Activated CD4-positive, alpha-beta T cell treated with anti-CD3 and anti-CD28 coated beads, Interleukin-2, amount 50 U/mL, for 24 hours (primary cell): ENCODE measurements at regions not wholly inside any gene's neighbourhood (a gene's known extent, or its start where the extent isn't known, plus 50 kb on each side); places are given as distances from the start of the nearest gene placed in this dataset.

ENCODE experiments used
- DNase-seq, 2 donors: peaks; one replicate each; pipeline ENCODE4 v3.0.0-alpha.2; 2020; ENCODE audit warnings: low read depth in 1 of 2, low spot score in 1 of 2

DNA sequence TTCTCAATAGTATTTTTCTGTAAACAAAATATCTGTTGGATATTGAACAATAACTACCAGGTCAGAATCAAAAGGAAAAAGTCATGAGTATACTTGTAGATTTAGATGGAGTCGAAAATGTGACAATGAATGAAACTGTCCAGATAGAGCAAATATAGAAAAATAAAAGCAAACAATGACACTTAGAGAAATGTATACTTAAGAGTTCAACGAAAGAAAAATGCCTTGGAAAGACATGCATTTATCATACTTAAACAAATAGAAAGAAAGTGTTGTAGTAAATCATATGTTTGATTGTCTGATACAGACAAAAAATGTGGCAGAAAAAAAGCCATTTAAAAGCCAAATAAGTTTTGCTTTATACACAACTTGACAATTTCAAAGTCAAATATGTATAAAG is 571.2 kb upstream of the MGAT4C start:
- no peak for DNase-seq

DNA sequence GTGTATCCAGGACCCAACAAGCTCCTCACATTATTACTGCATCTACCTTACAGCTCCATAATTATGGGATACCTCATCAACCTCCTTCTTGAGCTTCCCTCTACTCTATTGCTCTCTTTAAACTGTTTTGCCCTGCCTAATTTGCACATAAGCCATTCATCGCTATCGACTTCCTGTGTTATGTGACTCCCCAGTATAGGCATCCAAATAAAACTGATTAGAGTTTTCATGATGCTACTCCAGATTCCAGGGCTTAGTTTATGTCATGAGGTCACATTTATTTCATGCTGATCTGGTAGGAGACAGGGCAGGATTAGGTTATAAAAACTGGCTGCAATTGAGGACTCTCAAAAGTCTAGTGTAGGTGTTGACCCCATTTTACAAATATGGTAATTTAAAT is 569.9 kb upstream of the MGAT4C start:
- no peak for DNase-seq

DNA sequence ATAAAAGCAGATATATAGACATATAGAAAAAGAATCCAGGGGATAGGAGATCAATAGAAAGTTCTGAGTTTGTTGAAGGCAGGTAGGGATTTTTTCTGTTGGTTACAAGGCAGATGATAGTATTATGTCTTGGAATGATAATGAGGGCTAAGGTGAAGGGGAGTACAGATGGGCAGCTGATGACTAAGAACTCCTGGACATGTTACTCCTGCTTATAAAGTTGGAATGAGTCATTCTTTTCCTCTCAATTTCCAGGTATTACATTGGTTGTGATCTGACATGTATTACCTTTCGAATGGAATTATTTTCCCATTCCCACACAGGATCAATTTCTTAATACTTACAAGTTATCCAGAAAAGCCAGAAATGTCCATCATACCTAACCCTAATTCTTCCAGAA is 545.2 kb upstream of the MGAT4C start:
- DNase-seq: no peak

DNA sequence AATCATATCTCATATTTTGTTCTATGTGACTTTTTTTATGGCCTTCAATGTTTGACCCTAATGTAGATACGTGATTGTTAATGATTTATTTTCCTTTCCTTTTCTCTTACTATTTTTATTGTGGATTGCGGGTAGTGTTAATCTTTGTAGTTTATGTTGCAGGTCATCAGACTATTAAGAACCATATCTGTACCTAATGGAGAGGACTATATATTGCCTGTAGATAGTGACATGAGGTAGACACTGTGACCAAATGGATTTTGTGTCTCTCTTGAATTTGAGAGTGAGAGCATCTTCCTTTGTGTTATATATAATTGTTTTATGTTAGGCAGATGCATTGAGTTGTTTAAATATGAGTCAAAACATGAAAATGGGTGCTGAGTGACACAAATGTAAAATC is 543.4 kb upstream of the MGAT4C start:
- no peak for DNase-seq

DNA sequence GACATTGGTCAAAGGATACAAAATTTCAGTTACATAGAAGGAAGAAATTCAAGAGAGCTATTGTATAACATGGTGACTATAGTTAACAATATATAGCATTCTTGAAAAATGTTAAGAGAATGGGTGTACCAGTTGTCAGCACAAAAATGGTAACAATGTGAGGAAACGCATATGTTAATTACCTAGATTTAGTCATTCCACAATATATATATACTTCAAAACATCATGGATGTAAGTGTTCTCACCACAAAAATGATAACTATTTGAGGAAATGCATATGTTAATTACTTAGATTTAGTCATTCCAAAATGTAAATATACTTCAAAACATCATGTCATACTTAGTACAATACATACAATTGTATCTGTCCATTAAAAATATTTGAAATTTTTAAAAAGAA is 540.4 kb upstream of the MGAT4C start:
- no peak for DNase-seq

DNA sequence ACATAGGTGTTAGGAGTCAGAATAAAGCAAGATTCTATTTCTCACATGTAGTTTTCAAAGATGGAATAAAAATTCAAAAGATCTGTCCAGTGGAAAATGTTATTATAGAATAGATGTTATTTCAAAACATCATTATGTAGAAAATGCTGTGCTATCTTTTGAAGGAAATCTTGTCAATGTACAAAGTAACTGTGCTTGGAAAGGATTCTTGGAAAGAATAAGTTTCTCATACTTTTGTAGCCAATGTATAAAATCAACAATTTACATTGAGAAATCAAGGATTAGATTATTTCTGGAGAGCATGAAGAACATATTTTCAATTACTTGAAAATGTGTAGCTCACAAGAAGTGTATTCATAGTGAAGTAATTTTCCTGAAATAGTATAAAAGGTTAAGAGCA is 532.5 kb upstream of the MGAT4C start:
- no peak for DNase-seq

DNA sequence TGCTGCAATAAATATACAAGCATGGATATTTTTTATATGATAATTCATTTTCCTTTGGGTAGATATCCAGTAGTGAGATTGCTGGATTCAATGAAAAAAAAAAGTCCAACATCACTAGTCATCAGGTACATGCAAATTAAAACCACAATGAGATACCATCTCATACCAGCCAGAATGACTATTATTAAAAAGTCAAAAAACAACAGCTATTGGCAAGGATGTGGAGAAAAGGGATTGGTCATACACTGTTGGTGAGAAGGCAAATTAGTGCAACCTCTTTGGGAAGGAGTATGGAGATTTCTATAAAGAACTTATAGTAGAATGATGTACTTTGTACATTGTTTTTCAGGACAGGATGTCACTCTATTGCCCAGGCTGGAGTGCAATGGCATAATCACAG is 531.2 kb upstream of the MGAT4C start:
- no peak for DNase-seq

DNA sequence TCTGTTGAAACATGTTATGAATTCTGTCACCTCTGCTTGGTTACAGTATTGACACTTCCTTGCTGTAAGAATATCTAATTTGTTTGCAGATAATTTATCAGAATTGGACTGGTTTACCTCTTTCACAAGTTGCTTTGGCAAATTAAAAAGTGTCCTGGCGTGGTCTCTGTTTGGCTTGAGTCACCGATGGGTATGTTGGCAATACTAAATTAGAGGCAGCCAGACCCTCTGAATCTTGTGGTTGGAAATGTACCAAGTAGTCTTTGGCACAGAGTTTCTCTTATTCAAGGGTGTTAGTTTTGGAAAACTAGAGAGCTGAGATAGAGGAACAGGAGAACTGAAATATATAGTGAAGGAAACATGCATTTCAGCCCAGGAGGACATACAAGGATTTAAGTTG is 521.1 kb upstream of the MGAT4C start:
- no peak for DNase-seq

DNA sequence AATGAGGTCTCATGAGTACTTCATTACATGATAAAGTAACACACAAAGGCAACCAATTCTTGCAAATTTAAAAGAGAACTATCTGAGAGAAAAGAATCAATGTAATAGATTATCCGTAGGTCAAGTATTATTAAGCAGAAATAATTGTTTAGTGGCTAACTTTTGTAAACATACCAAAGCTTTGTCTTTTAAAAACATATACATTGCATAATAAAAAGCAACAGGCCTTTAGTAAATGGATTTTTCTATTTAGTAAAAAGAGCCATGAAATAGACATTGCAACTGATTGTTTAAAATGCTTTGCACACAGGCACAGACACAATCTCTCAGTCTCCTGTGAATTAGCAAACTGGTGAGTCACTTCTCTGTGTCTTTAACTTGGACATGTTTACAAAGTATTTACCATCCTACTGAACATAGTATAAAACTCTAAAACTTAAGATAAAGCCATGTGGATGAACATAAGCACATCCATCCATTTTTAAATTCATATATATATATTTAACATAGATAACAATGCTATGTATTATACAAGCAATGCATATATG is 518.7 kb upstream of the MGAT4C start:
- DNase-seq: no peak

DNA sequence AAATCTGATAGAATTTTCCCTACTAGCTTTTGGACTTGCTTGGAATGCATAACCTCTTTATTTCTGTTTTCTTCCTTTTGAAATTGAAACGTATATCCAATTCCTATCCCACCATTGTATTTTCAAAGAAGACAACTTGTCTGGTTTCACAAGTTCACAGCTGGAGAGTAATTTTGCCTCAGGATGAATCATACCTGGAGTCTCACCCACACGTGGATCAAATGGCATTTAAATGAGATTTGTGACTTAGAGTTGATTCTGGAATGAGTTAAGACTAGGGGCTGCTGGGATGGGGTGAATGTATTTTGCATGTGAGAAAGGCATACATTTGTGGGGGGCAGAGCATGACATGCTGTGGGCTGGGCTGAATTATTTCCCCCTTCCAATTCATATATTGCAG is 516.5 kb upstream of the MGAT4C start:
- DNase-seq: no peak

DNA sequence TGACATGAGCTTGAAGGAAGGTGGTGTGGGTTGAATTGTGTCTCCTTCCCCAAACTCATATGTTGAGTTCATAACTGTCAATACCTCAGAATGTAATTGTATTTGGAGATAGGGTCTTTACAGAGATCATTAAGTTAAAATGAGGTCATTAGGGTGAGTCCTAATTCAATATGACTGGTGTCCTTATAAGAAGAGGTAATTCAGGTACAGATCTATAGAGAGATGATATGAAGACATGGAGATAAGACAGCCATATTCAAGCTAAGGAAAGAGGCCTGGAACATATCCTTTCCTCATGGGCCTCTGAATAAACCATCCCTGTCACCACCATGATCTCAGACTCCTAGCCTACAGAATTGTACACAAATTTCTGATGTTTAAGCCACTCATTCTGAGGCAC is 514.7 kb upstream of the MGAT4C start:
- no peak for DNase-seq

DNA sequence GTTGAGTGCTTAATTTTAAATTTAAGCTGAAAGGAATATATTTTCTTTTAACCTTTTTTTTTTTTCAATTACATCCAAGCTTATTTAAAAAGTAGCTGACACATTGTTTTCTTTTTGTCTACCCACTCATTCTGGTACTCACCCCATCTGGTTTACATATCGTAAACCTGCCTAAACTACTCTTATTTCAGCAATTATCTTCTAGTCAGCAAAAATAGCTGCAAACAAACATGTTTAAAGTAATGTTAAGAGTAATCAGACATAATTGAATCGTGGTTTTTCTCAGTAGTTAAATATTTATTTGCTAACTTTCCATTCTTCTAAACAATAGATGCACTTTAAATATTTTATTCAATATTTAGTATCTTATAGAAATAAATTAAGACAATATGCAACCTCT is 492.7 kb upstream of the MGAT4C start:
- DNase-seq: no peak

DNA sequence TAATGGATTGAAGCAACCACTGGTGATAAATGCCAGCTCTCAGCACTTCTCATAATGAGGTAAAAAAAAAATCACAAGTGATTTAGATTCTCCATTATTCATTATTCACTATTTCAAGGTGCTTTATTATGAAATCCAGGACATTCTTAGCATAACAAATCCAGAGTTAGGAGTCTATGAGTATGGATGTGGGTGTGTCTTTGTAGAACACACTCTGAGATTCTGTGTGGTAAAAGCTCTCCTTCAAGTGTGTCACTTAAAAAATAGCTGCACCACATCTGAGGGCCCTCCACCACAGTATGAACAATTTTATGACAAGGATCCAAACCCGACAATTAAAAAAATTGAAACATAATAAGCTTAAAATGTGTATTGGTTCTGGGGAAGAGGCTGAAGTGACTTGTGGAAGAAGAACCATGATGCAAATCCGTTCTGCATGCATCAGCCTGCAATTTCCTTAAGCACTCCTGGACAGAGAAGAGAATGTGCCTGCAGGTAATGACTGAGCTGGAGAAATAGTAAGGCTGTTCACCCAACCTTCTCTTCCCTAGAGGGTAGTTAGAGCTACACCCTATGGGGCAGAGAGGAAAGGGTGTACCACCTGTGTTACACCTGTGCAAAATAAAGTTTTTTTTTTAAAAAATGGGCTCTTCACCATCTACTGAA is 488.5 kb upstream of the MGAT4C start:
- no peak for DNase-seq

DNA sequence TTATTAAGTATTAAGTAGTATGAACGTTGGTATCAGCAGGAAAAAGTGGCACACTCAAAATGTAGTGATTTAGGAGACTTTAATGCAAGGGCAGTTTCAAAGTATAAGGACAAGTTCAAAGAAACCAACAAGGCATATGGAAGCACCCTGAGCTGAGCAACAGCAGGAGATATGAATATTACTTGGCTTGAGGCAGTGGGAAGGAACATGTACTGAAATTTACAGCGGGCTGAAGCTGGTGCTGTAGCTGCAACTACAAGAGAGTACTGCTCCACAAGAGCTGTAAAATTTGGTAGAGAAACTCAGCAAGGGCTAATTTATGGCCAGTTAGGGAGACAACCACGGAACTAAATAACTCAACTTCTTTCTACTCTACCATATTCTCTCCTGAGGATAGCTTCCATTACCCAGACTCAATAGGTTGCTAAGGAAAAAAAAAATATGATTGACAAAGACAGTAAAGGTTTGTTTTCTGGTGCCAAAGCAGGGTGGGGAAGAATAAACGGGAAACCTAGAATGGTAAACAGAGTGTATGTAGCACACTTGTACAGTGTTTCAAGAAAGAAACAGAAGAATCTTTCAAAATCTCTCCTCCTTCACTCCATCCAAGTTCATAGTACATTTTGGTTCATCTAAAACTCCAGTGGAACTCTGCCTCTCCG is 487.8 kb upstream of the MGAT4C start:
- DNase-seq: no peak

DNA sequence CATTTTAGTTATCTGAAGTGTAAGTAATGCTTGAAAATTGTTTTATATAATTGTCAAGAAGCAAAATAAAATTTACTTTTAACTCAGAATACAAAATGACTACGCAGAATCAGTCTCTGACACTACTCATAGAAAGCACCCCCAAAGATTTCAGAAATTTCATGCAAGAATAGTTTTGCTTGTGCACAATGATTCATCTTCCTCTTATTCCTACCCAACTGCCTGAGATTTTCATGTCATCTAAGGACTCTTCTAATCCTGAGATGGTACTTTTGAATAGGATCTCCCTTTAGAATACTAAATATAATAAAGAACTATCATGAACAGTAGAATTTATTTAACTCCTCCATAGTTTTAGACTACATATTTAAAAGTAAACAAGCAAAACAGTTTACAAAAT is 485.3 kb upstream of the MGAT4C start:
- no peak for DNase-seq

DNA sequence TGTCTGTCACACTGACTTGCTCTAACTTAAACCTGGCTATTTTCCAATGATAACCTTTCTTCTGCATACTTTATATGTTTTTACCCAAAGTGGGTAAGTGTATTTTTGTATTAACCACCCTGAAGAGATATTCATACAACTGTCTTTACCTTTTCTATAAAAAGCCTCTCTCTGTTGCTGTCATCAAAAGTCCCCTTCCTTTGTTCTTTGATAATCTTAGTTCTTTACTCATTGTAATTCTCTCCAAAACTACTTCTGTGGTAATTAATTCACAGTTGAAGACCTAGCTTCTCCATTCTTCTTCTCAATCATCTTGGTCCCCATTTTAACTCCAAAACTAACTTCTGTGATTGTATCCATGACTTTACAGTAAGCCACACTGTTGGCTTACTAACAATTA is 479.7 kb upstream of the MGAT4C start:
- no peak for DNase-seq

DNA sequence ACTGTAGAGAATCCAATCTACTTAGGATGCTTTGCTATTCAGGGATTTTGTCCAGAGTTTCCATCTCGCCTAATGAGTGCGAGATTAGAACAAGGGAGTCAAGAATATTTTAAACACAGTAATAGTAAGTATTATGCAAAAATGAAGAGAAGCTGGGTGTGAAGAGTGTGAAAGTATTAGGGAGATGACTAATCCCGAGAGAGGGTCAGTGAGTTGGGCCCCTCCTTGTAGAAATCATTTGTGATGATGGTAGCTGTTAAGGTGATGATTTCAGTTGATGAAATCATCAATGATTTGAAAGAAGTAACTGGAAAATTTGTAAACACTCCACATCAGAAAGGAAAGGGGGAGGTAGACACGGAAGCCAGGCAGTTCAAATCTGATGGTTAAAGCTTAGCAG is 478.9 kb upstream of the MGAT4C start:
- no peak for DNase-seq

DNA sequence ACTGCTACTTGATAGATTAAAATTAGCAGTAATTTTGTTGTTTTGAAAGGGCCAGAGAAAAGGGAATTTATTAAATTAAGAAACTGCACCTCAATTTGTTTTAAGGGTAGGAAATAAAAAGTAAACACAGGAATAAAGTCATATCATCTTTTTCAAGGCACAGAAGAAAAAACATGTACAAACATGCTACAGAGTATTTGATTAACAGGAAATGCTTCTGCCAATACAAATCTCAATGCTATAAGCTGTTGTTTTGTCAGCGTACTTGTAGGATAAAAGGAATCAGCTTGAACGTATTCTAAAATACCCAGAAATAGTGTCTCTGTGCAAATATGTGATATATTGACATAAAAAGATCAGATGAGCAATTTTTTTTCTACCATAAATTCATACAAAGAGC is 474.0 kb upstream of the MGAT4C start:
- no peak for DNase-seq

DNA sequence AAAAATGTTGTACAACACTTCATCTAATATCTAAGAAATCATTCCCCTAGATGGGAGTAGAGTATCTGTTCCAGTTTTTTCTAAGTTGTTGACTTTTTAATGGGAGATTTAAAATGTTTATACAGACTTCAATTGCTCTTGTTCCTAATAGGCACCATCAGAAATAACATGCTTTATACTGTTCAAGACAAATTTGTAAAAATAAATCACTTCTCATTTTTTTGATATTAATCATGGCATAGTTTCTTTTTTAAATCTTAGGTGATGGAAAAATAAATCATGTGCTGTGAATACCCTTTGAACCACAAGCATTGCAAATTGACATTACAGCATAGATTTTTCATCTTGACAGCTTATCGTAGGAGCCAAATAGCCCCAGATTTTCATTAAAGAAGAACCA is 473.5 kb upstream of the MGAT4C start:
- DNase-seq: no peak

DNA sequence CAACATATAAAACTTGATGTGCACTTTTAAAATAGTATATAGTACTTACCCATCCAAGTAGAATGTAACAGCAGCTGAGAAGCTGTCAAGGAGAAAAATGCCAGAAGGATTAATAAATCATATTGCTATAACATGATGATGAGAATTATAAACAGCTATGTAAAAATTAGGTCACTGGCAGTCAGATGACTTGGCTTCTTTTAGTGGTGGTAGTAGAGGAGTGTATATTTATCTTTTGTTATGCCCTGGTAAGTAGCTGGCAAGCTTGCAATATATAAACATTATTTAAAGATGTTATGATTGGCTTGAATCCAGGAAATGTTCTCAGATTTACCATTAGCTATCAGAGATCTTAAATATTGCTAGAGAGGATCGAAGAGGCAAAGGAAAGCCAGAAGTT is 471.0 kb upstream of the MGAT4C start:
- DNase-seq: no peak

DNA sequence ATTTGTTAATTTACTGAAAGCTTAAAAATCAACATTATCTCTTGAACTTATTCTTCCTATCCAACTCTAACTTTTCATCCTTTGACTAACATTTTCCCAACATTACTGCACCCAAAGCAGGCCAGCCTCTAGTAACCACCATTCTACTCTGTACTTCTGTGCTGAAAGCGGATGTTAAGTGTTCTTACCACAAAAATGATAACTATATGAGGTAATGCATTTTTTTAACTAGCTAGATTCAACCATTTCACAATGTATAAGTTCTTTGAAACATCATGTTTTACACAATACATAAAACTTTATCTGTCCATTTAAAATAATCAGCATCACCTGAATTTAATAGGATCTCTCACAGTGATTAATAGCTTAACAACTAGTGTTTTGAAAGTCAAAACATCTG is 468.5 kb upstream of the MGAT4C start:
- DNase-seq: no peak

DNA sequence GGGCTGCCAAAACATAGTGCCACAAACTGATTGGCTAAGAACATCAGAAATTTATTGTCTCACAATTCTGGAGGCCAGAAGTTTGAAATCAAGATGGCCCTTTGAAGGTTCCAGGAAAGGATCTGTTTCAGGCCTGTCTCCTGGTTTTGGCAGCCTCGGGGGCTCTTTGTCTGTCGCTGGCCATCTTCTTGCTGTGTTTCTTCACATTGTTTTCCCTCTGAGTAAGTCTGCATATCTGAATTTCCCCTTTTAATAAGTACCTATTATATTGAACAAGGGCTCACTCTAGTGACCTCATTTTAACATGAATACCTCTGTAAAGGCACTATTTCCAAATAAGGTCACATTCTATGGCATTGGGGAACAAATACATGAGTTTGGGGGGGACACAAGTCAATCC is 467.1 kb upstream of the MGAT4C start:
- no peak for DNase-seq
